ENCODE measurements at regions not wholly inside any gene's neighbourhood (a gene's known extent, or its start where the extent isn't known, plus 50 kb on each side); places are given as distances from the start of the nearest gene placed in this dataset.
A peak's percentile ranks its signal among the peaks of the same experiment; 100 is the strongest.
"Not testable (repeated sequence)": the region's sequence is repeated elsewhere in the genome, so short reads cannot be mapped to it uniquely, and the experiment has no call there.

DNA sequence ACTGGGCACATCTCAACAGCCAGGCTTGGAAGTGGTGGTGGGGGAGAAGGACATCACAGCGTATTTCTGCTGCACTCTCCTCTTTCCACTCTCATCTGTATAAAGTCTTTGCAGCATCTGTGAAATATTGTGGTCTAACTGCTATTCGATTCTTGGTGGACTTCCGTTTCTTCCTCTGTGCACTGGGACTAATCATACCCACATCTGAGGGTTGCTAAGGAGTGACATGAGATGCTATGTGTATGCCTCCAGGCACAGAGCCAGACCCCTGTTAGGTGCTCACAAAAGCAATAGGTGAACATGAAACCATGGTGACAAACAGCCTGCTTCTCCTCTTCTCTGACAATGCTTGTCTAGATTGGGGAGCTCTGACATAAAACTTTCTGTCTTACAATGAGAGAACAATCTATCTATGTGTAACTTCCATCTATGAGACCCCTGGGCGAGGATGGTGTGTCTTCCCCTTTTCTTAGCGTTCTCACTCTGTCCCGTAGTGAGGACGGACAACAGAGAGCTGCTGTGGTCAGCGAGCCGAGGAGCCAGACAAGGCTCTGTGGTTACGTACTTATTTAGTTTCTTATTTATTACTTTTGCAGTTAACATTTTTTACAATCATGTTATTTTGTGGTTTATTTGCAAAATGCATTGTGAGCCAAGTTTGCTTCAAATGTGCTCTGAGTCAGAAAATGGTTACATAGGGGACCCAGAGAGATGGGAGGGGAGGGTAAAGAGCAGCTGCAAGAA is 196.7 kb upstream of the TPRG1 start:
- no peak for DNase-seq

DNA sequence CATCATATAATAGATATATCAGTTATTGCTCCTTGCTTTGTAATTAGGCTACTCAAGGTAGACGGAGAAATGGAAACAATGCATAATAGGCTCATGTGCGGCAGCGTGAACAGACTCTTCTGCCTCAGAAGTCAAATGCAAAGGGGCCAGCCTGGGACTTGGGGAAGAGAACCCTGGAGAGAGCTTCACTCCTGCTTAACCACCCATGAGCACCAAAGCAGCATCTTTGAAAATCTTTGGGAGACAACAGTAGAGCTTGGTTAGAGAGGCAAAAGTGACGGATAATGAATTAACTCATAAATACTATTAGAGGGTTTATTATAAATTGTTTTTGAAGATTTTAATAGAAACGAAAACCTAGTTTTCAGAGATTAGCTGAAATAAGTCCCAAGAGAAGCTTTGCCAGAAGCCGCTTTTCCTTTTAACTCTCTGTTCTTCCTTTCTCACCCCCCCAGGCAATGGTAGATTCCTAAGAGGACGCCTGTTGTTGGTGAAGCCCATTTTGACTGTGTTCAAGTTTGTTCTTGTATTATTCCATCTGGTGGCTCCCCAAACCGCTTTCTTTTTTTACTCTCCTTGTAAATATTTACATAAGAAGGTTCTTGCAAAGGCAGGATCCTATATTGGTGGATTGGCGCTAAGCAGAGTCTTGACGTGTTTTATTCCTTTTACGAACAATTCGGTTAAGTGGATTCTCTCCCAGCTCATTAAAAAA is 196.0 kb upstream of the TPRG1 start:
- no peak for DNase-seq

DNA sequence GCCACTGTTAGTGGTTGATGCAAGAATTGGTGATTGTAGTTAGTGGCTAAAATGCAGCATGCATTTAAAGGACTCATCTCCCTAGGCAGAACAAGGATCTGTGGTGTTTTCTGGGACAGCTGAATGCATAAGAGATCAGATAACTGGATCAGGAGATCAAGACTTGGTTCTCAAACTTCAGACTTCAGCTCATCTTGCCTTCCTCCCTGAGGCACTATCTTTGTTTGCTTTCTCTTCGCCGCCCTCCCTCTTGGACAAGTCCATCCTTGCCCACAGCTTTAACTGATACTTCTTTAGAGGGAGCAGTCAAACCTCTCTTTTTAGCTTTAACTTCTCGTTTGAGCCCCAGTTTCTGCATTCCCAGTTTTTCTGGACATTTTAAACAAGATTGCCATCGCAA is 195.4 kb upstream of the TPRG1 start:
- DNase-seq: no peak

DNA sequence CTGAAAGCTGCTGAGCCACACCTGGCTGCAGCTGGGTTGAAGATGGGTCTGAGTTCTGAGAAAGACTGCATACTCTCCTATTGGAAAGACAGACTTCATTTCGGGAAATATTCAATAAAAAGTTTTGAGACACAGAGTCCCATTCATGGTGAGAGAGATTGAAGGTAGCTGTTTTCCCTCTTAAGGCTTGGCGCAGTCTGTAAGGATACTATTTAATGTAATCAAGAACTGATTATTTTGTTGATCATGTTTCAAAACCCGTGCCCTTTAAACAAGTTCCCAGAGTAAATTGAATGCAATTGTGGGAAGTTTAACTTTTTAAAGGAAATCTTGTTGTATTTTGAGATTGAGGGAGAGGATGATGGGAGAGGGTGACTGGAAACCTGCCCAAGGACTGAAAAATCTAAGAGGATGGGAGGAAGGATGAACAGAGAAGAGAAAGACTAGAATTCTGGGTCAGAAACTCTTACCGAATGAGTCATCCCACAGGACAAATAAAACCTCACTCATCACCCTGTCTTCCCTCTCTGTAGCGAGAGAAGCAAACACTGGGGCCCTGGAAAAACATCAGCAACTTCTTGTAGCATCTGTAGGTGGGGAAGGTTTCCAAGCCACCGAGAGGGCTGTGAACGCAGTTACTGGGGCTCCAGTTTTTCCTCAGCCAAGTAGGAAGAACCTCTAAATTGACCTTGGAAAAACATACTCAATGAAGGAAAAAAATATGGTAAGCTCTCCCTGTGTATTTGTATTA is 193.2 kb upstream of the TPRG1 start:
- no peak for DNase-seq

DNA sequence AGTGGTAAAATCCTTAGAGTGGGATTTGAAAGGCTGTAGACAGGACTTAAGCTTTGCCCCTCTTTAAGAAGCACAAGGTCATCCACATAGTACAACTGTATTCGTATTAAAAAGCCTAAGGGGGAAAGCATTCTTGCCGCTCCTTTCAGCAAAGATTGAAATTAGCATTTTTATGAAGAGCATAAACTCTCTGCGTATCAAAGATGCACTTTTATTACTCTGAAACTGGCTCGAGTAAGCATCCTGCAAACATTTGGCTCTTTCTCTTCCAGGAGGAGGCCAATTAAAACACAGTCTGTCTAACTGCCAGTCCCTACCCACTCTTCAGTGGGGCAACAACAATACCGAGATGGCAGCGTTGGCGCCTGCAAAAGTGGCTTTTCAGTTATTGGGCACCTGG is 192.5 kb upstream of the TPRG1 start:
- DNase-seq: peak in 1 of 2 donors; percentile 10

DNA sequence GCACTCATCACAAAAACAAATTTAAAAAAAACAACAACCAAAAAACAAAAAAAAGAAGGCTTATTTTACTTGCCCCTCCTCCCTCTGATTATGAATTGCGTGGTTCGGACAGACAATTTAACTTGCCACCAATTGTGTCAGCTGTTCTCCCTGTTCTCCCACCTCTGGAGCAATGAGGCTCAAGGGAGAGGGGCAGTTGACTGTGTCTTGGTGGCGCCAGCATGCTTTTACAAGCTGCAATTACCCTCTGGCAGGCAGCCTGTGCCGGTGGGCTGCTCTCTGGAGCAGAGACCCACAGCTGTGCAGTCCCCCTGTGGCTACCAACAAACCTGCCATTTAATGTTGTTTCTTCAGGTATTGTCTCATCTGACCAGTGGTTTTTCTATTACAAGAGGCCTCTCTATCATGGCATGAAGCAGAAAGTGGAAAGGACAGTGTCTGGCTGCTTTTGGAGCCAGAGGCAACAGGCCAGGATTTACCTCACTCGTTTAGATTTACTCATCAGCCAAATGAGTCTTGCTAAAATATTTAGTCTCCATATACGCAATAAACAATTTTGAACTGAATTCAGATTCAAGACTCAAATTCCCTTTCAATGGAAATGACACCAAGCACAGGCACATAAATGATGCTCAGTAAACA is 192.0 kb upstream of the TPRG1 start:
- no peak for DNase-seq

DNA sequence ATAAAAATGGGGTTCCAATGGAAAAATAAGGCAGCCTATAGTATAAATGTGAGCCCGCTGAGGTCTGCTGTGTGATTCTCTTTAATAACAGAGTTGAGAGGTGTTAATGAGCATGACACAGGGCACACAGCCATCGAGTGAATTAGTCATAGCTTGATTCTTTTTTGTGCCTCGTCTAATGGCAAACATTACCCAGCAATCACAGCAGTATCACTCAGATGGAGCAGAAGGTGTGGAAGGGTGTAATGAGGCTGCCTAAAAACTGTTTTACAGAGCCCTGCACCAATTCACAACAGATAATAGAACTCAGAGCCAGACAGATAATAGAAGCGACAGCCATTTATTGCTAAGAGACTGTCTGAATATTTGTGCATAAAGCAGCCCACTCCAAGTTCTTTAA is 178.6 kb upstream of the TPRG1 start:
- no peak for DNase-seq

DNA sequence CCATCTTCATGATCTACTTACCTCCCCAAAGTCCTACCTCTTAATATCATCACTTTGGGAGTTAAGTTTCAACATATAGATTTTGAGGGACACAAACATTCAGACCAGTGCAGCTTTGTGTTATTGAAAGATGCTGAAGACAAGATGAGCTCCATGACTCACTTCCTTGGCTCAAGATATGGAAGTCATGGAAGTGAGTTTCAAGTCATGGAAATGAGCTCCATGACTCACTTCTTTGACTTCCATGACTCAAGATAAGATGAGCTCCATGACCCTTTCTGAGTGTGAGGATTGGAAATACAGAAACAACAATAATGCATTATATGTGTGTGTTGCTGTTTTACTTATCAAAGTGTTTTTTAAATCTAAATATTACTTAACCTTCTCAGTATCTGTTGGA is 170.2 kb upstream of the TPRG1 start:
- no peak for DNase-seq

DNA sequence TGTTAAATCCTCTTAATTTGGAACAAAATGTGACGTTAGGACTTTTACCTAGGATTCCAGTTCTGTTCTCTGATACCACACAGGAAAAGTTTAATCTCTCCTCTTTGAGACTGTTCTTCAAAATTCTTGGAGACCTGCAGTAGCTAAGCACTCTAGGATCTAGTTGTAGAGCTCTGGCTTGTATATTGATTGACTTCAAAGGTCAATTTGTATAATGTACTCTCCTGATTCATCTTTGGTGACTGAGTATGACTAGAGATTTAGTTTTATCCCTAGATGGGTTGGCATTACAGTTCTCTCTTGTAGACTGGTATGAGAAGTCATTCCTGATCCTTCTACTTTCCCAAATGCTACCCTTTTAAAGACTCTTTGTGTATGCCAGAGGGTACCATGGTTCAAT is 168.4 kb upstream of the TPRG1 start:
- DNase-seq: no peak

DNA sequence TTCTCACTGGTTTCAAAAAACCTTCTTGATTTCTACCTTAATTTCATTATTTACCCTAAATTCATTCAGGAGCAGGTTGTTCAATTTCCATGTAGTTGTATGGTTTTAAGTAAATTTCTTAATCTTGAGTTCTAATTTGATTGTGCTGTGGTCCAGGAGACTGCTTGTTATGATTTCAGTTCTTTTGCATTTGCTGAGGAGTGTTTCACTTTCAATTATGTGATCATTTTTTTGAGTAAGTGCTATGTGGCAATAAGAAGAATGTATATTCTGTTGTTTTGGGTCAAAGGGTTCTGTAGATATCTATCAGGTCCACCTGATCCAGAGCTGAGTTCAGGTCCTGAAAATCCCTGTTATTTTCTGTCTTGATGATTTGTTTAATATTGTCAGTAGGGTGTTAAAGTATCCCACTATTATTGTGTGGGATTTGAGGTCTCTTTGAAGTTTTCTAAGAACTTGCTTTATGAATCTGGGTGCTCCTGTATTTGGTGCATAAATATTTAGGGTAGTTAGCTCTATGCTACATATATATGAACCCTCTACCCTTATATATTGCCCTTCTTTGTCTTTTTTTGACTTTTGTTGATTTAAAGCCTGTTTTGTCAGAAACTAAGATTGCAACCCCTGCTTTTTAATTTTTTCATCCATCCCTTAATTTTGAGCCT is 158.4 kb upstream of the TPRG1 start:
- DNase-seq: no peak

DNA sequence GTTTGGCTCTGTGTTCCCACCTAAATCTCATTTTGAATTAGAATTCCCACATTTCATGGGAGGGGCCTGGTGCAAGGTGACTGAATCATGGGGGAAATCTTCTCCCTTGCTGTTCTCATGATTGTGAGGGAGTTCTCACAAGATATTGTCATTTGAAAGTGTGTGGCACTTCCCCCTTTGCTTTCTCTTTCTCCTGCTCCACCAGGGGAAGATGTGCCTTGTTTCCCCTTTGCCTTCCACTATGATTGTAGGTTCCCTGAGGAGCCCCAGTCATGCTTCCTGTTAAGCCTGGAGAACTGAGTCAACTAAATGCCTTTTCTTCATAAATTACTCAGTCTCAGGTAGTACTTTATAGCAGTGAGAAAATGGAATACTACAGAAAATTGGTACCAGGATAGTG is 157.2 kb upstream of the TPRG1 start:
- DNase-seq: no peak

DNA sequence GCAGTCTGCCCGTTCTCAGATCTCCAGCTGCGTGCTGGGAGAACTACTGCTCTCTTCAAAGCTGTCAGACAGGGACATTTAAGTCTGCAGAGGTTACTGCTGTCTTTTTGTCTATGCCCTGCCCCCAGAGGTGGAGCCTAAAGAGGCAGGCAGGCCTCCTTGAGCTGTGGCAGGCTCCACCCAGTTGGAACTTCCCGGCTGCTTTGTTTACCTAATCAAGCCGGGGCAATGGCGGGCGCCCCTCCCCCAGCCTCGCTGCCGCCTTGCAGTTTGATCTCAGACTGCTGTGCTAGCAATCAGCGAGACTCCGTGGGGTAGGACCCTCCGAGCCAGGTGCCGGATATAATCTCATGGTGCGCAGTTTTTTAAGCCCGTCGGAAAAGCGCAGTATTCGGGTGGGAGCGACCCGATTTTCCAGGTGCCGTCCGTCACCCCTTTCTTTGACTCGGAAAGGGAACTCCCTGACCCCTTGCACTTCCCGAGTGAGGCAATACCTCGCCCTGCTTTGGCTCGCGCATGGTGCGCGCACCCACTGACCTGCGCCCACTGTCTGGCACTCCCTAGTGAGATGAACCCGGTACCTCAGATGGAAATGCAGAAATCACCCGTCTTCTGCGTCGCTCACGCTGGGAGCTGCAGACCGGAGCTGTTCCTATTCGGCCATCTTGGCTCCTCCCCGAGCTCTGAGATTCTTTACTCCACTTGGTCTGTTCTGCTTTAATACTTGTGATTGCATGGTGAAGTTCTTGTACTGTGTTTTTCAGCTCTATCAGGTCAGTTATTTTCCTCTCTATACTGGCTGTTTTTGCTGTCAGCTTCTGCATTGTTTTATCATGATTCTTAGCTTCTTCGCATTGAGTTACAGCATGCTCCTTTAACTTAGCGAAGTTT is 148.9 kb upstream of the TPRG1 start:
- DNase-seq: not testable (repeated sequence)

DNA sequence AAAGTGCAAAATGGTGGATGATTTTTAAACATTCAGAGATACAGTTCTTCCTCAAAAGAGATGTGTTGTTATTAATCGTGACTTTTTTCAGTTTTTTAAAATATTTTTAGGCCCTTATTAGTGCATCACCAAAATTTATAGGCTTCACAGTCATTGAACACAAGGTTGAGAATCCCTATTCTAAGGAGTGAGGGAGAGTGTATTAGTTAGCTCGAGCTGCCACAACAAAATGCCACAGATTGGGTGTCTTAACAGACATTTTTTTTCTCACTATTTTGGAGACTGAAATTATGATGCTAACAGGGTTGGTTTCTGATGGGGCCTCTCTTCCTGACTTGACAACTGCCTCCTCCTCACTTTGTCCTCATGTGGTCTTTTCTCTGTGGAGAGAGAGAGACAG is 145.9 kb upstream of the TPRG1 start:
- DNase-seq: no peak

DNA sequence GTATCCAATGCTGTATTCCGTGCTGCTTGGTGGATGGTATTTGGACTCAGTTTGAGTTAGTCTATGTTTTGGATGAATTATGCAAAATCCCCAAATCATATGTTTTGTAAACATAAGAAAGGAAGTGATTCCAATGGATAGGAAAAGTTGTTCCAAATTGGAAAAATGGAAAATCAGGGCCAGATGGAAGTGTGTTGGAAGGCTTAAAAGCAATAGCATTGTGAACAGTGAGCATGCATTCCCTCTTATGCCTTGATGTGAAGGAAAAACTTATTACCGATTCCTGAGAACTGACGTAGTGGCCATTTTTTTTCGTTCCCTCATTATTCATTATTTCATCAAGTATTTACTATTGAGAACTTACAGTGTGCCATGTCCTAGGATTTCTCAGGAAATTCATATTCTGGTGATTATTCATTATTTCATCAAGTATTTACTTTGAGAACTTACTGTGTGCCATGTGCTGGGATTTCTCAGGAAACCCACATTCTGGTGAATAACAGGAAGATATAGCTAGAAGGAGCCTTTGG is 144.1 kb upstream of the TPRG1 start:
- DNase-seq: no peak

DNA sequence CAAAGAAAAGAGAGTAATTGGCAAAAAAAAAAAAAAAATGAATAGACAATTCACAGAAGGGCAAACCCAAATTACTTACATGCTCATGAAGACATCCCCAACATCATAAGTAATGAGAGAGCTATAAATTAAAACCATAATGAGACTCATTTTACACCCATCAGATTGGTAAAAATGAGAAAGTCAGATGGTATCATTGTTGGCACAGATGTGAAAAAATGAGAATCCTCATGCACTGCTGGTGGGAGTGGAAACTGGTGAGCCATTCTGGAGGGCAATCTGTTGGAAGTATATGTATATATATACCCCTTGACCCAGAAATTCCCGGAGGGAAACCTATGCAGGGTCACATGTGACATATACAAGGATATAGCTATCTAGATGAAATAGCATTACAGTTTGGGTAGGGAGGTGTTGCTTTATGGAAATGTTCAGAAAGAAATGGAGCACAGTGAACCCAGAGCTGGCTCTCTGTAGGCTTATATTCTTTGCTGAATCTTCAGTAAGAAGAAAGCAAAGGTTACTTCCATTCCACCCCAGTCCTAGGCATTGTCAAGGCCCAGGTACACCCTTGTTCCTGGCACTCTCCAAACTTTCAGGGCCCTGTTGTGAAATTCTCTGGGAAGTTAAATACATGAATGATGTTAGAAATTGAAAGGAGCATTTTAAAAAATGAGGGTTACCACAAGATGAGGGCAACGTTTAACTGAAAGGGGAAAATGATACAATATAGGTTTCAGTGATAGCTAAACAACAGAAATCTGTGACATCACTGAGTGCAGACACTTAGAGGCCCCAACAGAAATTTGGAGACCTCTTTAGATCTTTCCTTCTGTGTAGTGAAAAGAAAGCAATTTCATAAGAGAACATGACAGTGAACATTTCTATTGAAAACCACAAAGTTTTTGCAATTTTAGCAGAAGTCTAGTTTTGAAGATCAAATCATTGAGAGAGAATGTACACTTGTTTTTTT is 132.7 kb upstream of the TPRG1 start:
- DNase-seq: no peak

DNA sequence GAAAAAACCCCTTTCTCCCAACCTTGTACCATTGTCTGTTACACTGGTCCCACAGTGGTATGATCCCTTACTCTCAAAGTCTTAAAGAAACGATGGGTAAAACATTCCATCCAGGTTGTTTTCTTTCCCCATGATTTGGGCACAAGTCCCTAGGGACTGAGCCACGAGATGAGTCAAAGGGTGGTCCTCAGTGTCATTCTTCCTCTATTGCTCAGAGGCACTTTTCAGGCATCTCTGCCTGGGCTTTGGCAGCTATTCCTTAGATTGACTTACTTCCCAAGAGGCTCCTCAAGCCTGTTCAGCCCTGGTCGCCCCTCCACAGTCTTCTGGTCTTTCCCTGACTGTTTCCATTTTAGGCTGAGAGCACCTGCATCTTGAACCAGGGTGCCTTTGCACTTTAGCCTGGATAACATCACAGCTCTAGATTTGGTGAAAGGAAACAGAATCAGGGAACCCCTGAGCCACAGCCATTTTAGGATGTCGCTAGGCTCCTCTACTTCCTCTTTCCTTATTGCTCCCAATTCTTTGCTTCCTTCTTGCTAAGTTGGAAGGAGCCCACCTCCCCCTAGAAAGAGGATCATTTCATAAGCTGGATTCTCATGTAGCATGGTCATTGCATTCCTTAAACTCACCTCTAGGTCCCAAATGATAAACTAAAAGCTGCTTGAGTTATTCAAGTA is 131.0 kb upstream of the TPRG1 start:
- DNase-seq: no peak

DNA sequence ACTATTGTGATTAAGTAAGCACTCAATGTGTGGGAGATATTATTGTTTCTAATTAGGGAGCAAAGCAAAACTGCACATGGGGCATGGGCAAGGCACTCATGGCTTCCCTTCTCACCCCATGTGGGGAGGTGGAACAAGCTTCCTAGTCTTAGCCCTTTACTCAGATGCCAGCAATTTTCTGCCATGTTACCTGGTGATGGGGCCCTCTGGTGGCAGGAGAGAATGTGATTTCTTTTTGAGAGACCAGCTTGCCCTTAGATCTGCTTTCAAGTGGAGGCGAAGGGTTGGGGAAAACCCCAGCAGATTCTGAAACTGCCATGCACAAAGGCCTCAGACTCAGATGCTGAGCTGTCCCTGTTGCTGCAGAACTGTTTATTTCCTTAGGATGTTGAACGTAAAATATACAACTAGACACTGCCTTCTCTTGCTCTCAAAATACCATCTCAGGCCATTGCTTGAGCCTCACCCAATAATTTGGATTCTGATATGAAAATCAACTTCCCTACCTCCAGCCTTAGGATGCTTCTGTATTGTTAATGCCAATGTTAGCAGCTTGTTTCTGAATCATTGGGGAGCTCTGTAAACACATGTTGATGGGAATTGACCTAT is 130.2 kb upstream of the TPRG1 start:
- DNase-seq: peak in 1 of 2 donors; percentile 2

DNA sequence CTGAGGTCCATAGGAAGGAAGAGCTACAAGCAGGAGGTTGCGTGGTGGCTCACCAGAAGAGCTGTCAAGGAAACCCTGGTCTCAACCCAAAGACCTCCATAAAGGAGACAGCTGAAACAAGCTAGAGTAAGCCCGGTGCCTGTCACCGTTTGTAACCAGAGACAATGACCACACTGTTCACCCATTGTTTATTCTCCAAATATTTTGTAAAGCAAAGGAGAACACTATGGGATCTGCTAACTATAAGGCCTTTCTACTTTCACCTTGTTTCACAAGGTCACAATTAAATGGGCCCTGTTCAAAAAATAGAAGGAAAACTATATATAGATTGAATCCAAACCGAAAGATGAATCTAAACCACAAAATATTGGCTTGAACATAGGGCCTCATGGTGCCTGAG is 128.9 kb upstream of the TPRG1 start:
- no peak for DNase-seq

Data from hippocampal formation (tissue), 2 donors.